AG10803 (cell line): ENCODE measurements at regions not wholly inside any gene's neighbourhood (a gene's known extent, or its start where the extent isn't known, plus 50 kb on each side); places are given as distances from the start of the nearest gene placed in this dataset.
"Not testable (repeated sequence)": the region's sequence is repeated elsewhere in the genome, so short reads cannot be mapped to it uniquely, and the experiment has no call there.

ENCODE experiments used
- DNase-seq: peaks from one replicate; pipeline ENCODE4 v3.0.0; 2010; ENCODE audit warnings: low read depth
- H3K4me3 ChIP-seq: 2 replicates; pipeline ENCODE4 v1.5.1; 2011; ENCODE audit warnings: mild to moderate bottlenecking, low read length, control low read depth
- TF ChIP-seq, protein P1 (sequence below): conservative IDR thresholded peaks from 2 replicates; pipeline ENCODE4 v1.5.1; 2011; ENCODE audit warnings: mild to moderate bottlenecking, low read length, control low read depth, inconsistent platforms

DNA sequence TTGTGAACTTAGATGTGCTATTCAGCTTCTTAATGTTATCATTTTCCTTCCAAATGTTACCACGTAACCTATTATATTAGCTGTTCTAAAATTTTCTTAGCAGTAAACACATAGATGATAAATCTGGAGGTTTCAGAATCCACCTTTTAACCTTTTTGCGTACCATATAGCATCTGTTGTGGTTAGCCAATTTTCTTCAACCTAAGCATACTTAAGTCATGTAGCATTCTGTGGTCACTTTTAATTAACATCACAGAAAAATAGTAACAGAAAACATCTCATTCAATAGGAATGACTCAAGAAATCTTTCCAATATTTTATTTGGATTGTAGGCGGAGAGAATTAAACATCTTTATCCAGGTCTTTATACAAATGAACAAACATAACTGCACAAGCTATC, 1465.3 kb upstream of the GBE1 start:
- DNase-seq, result no peak
- no peak overlapping the region for H3K4me3 ChIP-seq
- TF ChIP-seq, protein P1, sequence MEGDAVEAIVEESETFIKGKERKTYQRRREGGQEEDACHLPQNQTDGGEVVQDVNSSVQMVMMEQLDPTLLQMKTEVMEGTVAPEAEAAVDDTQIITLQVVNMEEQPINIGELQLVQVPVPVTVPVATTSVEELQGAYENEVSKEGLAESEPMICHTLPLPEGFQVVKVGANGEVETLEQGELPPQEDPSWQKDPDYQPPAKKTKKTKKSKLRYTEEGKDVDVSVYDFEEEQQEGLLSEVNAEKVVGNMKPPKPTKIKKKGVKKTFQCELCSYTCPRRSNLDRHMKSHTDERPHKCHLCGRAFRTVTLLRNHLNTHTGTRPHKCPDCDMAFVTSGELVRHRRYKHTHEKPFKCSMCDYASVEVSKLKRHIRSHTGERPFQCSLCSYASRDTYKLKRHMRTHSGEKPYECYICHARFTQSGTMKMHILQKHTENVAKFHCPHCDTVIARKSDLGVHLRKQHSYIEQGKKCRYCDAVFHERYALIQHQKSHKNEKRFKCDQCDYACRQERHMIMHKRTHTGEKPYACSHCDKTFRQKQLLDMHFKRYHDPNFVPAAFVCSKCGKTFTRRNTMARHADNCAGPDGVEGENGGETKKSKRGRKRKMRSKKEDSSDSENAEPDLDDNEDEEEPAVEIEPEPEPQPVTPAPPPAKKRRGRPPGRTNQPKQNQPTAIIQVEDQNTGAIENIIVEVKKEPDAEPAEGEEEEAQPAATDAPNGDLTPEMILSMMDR, result no peak

DNA sequence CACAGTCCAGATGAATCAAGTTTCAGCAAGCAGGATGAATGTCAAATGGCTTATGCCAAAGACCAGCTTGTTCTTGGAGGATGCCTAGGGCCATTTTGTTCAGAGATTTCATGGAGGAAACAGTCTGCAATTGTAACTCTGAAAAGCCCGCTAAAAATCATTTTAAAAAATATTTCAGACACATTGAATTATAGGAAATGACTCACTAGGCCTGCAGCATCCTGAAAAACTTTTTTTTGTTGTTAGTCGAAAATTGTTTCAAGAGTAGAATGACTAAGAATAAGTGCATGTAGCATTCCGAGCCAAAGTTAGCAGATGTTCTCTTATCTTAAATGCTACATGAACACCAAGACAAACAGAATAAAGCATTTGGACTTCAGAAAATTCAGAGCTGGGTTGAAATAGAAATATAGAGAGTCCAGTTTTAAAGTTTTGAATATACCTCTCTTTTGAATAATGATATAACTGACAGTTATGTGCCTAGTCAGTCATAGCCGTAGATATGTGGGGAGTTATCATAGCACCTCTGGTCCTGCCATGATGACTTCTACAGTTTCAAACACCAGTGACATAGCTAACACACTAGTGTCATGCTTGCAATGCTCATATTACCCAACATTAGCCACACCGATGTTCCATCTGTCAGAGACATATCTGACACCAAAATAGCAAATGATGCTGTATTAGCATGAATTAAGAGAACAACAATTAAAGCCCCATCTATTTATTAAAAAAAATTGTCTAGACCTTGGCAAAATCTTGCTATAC, 1462.8 kb upstream of the GBE1 start:
- DNase-seq, result no peak
- H3K4me3 ChIP-seq, result no peak overlapping the region
- TF ChIP-seq, protein P1, result no peak

DNA sequence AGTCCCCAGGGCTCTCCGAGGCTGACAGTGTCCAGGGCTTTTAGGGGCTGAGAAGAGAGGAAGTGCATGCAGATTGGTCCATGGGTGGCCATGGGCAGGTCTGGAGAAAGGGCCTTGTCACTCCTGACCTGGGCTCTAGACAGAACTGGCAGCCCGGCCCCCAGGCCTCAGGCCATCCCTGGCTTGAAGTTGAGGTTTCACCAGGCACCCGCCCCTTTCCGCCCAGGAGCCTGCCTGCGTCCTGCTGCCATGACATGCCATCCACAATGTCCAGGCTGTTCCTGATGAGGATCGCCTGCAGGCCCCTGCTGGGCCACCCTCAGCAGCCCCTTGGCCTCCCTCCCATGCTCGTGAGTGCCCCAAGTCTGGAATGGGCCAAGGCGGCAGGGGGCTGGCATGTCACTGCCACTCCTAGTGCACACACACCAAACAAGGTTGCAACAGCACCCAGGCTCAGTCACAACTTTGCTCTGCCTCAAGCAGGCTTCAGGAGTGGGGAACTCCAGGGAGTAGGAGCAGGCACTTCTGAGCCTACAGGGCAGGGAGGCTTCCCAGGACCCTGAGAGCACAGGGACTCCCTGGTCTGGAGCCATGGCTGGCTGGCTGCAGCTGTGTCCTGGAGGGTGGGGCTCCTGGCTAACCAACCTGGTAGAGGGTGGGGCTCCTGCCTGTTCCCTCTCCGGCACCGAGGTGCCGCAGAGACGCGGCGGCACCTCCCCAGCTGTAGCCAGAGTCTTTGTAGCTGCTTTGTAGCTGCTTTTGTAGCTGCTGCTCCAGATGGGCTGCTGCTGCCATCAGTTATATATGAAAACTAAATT, 1457.1 kb upstream of the GBE1 start:
- H3K4me3 ChIP-seq, result no peak overlapping the region
- TF ChIP-seq, protein P1, result no peak
- no peak for DNase-seq

DNA sequence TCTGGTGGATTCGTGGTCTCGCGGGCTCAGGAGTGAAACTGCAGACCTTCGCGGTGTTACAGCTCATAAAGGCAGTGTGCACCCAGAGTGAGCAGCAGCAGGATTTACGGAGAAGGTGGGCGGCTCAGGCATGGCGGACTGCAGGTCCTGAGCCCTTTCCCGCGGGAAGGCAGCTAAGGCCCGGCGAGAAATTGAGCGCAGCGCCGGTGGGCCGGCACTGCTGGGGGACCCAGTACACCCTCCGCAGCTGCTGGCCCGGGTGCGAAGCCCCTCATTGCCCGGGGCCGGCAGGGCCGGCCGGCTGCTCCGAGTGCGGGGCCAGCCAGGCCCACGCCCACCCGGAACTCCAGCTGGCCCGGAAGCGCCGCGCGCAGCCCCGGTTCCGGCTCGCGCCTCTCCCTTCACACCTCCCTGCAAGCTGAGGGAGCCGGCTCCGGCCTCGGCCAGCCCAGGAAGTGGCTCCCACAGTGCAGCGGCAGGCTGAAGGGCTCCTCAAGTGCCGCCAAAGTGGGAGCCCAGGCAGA, 1456.2 kb upstream of the GBE1 start:
- not testable (repeated sequence) for DNase-seq, H3K4me3 ChIP-seq

DNA sequence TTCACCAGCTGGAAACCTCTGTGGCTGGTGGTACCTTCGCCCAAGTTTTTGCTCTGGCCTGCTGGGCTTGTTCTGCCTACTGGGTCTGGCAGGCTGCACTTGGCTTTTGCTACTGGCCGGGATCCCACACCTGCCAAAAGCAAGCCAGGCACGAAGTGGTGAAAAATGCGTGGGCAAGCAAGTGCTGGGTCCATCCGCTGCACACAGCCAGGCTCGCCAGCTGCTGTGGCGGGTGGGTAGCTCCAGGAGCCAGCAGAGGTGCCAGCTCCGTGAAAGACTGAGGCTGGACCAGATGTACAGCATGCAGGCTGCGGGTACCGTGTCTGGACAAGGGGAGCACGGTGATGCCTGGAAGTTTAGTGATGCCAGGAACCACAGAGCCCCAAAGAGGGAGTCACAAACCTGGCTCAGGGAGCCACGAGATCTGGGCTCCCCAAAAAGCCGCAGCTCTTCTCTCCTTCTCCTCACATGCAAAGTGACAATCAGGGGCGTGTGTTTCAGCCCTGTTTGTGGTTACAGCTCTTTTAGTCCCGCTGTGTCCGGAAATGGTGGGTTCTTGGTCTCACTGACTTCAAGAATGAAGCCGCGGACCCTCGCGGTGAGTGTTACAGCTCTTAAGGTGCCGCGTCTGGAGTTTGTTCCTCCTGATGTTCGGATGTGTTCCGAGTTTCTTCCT, 1455.6 kb upstream of the GBE1 start:
- H3K4me3 ChIP-seq, result no peak overlapping the region
- TF ChIP-seq, protein P1, result no peak
- no peak for DNase-seq

DNA sequence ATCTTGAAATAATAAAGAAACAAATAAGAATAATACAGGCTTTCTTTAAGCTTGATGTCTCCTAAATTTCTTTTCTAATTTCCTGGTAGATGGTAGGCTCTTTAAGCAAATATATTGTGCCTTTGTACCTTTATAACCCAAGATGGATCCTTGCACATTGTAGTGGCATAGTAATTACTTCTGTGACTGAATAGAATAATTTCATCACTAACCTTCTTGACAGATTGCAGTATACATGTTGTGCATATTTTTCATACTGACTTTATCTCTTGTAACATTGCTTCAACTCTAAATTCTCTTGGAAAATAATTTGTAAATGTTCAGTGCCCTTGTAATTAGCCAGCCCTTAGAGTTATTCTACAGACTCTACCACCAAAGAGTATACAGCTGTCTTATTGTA, 1433.8 kb upstream of the GBE1 start:
- TF ChIP-seq, protein P1, result no peak
- DNase-seq, result no peak
- H3K4me3 ChIP-seq, result no peak overlapping the region

DNA sequence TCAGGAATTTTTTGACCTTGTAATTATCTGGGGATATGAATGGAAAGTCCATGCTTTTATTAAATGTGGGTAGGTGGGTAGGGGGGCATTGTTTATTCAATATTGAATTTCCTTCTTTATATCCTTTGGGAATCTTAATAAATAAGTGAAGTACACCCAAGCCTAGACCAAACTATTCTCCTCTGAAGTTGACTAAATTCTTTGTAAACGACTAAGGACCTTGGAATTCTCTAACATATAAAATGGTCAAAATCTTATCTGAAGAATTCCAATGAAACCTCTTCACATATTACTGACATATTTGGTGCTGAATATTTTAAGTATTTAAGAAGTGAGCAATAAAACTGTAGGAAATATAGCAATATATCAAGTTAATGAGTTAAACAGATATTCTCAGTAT, 1432.1 kb upstream of the GBE1 start:
- DNase-seq, result no peak
- TF ChIP-seq, protein P1, result no peak
- H3K4me3 ChIP-seq, result no peak overlapping the region
